B cell (primary cell): ENCODE measurements at regions not wholly inside any gene's neighbourhood (a gene's known extent, or its start where the extent isn't known, plus 50 kb on each side); places are given as distances from the start of the nearest gene placed in this dataset.

Experiments used
- EZH2 ChIP-seq: IDR thresholded peaks from 2 replicates; pipeline ENCODE4 v1.6.1; 2012; ENCODE audit warnings: borderline replicate concordance, low read depth, mild to moderate bottlenecking, moderate library complexity, low read length; ENCODE audit not compliant: insufficient read depth, poor library complexity, severe bottlenecking
- TF ChIP-seq, protein P1 (sequence below): fragments of 200-600 bp; IDR thresholded peaks from one replicate; pipeline ENCODE4 v1.8.0; 2022; ENCODE audit warnings: antibody characterized with exemption, mild to moderate bottlenecking

GRCh38 chr5:6261256-6261655 is 117.1 kb downstream of the MED10 start:
- TF ChIP-seq, protein P1, sequence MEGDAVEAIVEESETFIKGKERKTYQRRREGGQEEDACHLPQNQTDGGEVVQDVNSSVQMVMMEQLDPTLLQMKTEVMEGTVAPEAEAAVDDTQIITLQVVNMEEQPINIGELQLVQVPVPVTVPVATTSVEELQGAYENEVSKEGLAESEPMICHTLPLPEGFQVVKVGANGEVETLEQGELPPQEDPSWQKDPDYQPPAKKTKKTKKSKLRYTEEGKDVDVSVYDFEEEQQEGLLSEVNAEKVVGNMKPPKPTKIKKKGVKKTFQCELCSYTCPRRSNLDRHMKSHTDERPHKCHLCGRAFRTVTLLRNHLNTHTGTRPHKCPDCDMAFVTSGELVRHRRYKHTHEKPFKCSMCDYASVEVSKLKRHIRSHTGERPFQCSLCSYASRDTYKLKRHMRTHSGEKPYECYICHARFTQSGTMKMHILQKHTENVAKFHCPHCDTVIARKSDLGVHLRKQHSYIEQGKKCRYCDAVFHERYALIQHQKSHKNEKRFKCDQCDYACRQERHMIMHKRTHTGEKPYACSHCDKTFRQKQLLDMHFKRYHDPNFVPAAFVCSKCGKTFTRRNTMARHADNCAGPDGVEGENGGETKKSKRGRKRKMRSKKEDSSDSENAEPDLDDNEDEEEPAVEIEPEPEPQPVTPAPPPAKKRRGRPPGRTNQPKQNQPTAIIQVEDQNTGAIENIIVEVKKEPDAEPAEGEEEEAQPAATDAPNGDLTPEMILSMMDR: no peak
- no peak for TF ChIP-seq EZH2
